ENCODE measurements at regions not wholly inside any gene's neighbourhood (a gene's known extent, or its start where the extent isn't known, plus 50 kb on each side); places are given as distances from the start of the nearest gene placed in this dataset.

DNA sequence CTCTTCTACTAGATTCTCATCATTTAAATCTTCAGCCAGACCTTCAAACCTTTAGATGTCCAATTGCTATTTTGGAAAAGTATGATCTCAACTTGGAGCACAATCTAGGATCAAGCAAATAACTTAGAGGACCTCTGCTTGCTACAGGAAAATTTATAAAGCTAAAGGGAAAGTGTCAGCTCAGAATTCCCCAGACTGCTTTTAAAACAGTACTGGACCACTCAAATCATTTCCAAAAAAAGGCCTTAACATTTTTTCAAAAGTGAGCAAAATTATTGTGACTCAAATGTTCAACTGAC lies 169.8 kb downstream of the PARM1 start:
- no peak for DNase-seq

DNA sequence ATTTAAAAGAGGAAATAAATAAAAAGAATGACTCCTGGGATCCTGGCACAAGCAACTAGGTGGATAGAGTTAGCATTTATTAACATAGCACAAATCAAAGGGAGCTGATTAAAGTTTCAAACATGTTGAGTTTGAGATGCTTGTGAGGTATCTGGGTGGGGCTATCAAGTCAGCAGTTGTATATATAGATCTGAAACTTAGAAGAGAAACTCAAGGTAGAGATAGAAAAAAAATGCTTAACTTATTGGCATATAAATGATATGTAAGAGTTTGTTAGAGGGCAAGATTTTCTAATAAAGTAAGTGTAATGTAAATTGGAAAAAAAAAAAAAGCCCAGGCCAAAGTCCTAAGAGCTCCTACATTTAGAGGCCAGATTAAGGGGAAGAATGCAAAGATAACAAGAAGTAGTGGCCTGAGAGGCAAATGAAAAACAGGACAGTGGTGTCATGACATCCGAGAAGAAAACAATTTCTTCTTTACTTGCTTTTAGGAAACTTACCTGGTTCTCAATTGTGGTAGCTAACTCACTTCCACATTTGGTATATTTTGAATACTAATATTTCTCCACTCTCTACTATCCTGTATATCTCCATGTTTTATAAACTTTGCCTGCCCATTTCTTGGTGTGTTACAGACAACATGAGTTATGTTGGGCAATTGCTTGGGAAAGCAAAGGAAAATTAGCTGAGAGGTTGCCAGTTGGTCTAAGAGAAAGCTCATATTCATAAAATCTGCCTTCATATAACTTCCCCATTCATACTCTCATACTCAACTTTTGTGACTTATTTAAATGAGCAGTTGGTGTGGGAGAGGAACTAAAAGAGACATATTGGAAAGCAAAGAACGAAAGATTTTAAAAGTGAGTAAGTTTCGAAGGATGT lies 169.2 kb downstream of the PARM1 start:
- no peak for DNase-seq
